H1 (cell line): ENCODE measurements at regions not wholly inside any gene's neighbourhood (a gene's known extent, or its start where the extent isn't known, plus 50 kb on each side); places are given as distances from the start of the nearest gene placed in this dataset.

Experiments used
- GABPA ChIP-seq: IDR thresholded peaks from 2 replicates; pipeline ENCODE4 v1.6.1; 2011; ENCODE audit warnings: mild to moderate bottlenecking, low read length, moderate library complexity, borderline replicate concordance; ENCODE audit not compliant: insufficient read depth
- JUN ChIP-seq: IDR thresholded peaks from 2 replicates; pipeline ENCODE4 v1.6.1; 2011; ENCODE audit warnings: low read depth, mild to moderate bottlenecking, improper control_type of control experiment, low read length
- NANOG ChIP-seq: IDR thresholded peaks from 2 replicates; pipeline ENCODE4 v1.6.1; 2011; ENCODE audit warnings: low read length, low read depth, mild to moderate bottlenecking, inconsistent platforms; ENCODE audit not compliant: insufficient read depth, poor library complexity, severe bottlenecking
- TF ChIP-seq, protein P1 (sequence below): fragments of 300-600 bp; sonication (generic); IDR thresholded peaks from 2 replicates; pipeline ENCODE4 v1.7.1; 2012; ENCODE audit warnings: low read length, moderate library complexity, mild to moderate bottlenecking, inconsistent platforms; ENCODE audit not compliant: insufficient replicate concordance

GRCh38 chr6:14746139-14746837 is 499.6 kb upstream of the JARID2 start (continued):
- TF ChIP-seq, protein P1, sequence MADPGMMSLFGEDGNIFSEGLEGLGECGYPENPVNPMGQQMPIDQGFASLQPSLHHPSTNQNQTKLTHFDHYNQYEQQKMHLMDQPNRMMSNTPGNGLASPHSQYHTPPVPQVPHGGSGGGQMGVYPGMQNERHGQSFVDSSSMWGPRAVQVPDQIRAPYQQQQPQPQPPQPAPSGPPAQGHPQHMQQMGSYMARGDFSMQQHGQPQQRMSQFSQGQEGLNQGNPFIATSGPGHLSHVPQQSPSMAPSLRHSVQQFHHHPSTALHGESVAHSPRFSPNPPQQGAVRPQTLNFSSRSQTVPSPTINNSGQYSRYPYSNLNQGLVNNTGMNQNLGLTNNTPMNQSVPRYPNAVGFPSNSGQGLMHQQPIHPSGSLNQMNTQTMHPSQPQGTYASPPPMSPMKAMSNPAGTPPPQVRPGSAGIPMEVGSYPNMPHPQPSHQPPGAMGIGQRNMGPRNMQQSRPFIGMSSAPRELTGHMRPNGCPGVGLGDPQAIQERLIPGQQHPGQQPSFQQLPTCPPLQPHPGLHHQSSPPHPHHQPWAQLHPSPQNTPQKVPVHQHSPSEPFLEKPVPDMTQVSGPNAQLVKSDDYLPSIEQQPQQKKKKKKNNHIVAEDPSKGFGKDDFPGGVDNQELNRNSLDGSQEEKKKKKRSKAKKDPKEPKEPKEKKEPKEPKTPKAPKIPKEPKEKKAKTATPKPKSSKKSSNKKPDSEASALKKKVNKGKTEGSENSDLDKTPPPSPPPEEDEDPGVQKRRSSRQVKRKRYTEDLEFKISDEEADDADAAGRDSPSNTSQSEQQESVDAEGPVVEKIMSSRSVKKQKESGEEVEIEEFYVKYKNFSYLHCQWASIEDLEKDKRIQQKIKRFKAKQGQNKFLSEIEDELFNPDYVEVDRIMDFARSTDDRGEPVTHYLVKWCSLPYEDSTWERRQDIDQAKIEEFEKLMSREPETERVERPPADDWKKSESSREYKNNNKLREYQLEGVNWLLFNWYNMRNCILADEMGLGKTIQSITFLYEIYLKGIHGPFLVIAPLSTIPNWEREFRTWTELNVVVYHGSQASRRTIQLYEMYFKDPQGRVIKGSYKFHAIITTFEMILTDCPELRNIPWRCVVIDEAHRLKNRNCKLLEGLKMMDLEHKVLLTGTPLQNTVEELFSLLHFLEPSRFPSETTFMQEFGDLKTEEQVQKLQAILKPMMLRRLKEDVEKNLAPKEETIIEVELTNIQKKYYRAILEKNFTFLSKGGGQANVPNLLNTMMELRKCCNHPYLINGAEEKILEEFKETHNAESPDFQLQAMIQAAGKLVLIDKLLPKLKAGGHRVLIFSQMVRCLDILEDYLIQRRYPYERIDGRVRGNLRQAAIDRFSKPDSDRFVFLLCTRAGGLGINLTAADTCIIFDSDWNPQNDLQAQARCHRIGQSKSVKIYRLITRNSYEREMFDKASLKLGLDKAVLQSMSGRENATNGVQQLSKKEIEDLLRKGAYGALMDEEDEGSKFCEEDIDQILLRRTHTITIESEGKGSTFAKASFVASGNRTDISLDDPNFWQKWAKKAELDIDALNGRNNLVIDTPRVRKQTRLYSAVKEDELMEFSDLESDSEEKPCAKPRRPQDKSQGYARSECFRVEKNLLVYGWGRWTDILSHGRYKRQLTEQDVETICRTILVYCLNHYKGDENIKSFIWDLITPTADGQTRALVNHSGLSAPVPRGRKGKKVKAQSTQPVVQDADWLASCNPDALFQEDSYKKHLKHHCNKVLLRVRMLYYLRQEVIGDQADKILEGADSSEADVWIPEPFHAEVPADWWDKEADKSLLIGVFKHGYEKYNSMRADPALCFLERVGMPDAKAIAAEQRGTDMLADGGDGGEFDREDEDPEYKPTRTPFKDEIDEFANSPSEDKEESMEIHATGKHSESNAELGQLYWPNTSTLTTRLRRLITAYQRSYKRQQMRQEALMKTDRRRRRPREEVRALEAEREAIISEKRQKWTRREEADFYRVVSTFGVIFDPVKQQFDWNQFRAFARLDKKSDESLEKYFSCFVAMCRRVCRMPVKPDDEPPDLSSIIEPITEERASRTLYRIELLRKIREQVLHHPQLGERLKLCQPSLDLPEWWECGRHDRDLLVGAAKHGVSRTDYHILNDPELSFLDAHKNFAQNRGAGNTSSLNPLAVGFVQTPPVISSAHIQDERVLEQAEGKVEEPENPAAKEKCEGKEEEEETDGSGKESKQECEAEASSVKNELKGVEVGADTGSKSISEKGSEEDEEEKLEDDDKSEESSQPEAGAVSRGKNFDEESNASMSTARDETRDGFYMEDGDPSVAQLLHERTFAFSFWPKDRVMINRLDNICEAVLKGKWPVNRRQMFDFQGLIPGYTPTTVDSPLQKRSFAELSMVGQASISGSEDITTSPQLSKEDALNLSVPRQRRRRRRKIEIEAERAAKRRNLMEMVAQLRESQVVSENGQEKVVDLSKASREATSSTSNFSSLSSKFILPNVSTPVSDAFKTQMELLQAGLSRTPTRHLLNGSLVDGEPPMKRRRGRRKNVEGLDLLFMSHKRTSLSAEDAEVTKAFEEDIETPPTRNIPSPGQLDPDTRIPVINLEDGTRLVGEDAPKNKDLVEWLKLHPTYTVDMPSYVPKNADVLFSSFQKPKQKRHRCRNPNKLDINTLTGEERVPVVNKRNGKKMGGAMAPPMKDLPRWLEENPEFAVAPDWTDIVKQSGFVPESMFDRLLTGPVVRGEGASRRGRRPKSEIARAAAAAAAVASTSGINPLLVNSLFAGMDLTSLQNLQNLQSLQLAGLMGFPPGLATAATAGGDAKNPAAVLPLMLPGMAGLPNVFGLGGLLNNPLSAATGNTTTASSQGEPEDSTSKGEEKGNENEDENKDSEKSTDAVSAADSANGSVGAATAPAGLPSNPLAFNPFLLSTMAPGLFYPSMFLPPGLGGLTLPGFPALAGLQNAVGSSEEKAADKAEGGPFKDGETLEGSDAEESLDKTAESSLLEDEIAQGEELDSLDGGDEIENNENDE = no peak
- TF ChIP-seq NANOG (no peak), JUN (no peak), GABPA (no peak)
- TF ChIP-seq, all 59 proteins: peak for 0
